OCI-LY7 (cell line): ENCODE measurements at regions not wholly inside any gene's neighbourhood (a gene's known extent, or its start where the extent isn't known, plus 50 kb on each side); places are given as distances from the start of the nearest gene placed in this dataset.

ENCODE experiments used
- BruUV-seq: library from RNA; stranded (reverse); fragments of 400-500 nt; replicated peaks from 2 replicates; lab custom pipeline; 2021; lab: Mats Ljungman, UMichigan
- CTCF ChIA-PET: fragments of 300-600 bp; sonication (Branson Sonifier 250); formaldehyde crosslinking; loops from one replicate; lab custom pipeline; 2022; ENCODE audit warnings: antibody characterized with exemption; ENCODE audit not compliant: unreplicated experiment; lab: Charles Lee
- POLR2A ChIA-PET: fragments of 300-600 bp; sonication (Branson Sonifier 250); formaldehyde crosslinking; loops from one replicate; lab custom pipeline; 2022; ENCODE audit warnings: antibody characterized with exemption; lab: Charles Lee
- DNase-seq: peaks from one replicate; pipeline ENCODE4 v3.0.0-alpha.2; 2015; ENCODE audit warnings: low spot score
- H2AFZ ChIP-seq: fragments of 200-600 bp; sonication (generic), shearing (Covaris generic); 2 replicates; pipeline ENCODE4 v1.6.1; 2014; ENCODE audit warnings: mild to moderate bottlenecking, antibody characterized with exemption, low read length, moderate library complexity
- H3K27ac ChIP-seq: fragments of 200-600 bp; sonication (generic); 2 replicates; pipeline ENCODE4 v1.5.1; 2014; ENCODE audit warnings: mixed run types, low read depth, mild to moderate bottlenecking, moderate library complexity, low read length, inconsistent platforms; ENCODE audit not compliant: poor library complexity, severe bottlenecking
- H3K36me3 ChIP-seq: fragments of 200-600 bp; sonication (generic); 2 replicates; pipeline ENCODE4 v1.6.1; 2014; ENCODE audit warnings: mild to moderate bottlenecking, antibody characterized with exemption, low read length, moderate library complexity, mixed read lengths; ENCODE audit not compliant: insufficient read depth
- H3K4me1 ChIP-seq: fragments of 200-600 bp; sonication (generic); 2 replicates; pipeline ENCODE4 v1.5.1; 2014; ENCODE audit warnings: mild to moderate bottlenecking, low read length; ENCODE audit not compliant: insufficient read depth, poor library complexity, severe bottlenecking
- H3K4me2 ChIP-seq: fragments of 200-600 bp; sonication (generic); 2 replicates; pipeline ENCODE4 v1.6.1; 2014; ENCODE audit warnings: mild to moderate bottlenecking, low read length
- H3K4me3 ChIP-seq: fragments of 200-600 bp; sonication (generic); 2 replicates; pipeline ENCODE4 v1.5.1; 2014; ENCODE audit warnings: mild to moderate bottlenecking, low read depth, low read length; ENCODE audit not compliant: poor library complexity, severe bottlenecking
- H3K79me2 ChIP-seq: fragments of 200-600 bp; sonication (generic); 2 replicates; pipeline ENCODE4 v1.6.1; 2016; ENCODE audit warnings: low read depth, mild to moderate bottlenecking, low read length, moderate library complexity, mixed read lengths; ENCODE audit not compliant: insufficient read depth
- H3K9me2 ChIP-seq: fragments of 200-600 bp; sonication (generic); 2 replicates; pipeline ENCODE4 v1.6.1; 2016; ENCODE audit warnings: mild to moderate bottlenecking, low read length, mixed read lengths; ENCODE audit not compliant: insufficient read depth
- H3K9me3 ChIP-seq: fragments of 200-600 bp; sonication (generic); 2 replicates; pipeline ENCODE4 v1.6.1; 2014; ENCODE audit warnings: mild to moderate bottlenecking, mixed run types, low read length, mixed read lengths
- H4K20me1 ChIP-seq: fragments of 200-600 bp; sonication (generic); 2 replicates; pipeline ENCODE4 v1.6.1; 2014; ENCODE audit warnings: mild to moderate bottlenecking, antibody characterized with exemption, low read length, moderate library complexity, mixed read lengths; ENCODE audit not compliant: insufficient read depth
- EZH2phosphoT487 ChIP-seq: fragments of 200-600 bp; sonication (generic); IDR thresholded peaks from 2 replicates; pipeline ENCODE4 v1.6.1; 2018; ENCODE audit warnings: low read depth, borderline replicate concordance, mild to moderate bottlenecking, mixed run types, antibody characterized with exemption, low read length, moderate library complexity, mixed read lengths
- intact Hi-C: fragments of 100-400 bp; cut with micrococcal nuclease; formaldehyde crosslinking; loops from one replicate; pipeline ENCODE4 v1.10.0; 2022; ENCODE audit not compliant: unreplicated experiment
- TF ChIP-seq, protein P1 (sequence below): fragments of 200-600 bp; sonication (generic); conservative IDR thresholded peaks from 2 replicates; pipeline ENCODE4 v1.5.1; 2014; ENCODE audit warnings: mild to moderate bottlenecking, antibody characterized with exemption, low read length, moderate library complexity, mixed read lengths

DNA sequence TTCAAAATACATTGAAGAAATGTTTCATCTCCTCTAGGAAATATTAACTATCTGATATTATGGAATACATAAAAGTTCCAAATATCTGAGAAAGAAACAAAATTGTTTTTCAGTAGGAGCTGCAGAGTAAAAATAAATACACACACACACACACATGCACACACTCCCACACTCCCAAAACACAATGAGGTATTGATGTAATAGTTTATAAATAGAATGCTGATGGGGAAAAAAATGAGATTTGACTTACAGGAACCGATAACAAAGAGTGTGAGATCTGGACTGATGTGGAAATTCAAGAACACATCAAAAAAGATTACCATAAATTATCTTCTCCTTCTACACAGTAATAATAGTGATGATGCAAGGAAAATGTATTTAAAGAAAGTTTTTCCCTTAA lies 438.0 kb upstream of the CELF2 start:
- H3K4me2 ChIP-seq = no peak overlapping the region
- H3K36me3 ChIP-seq = no peaks in the 10 kb centered on the region
- H3K9me2 ChIP-seq = no peaks in the 10 kb centered on the region
- no peaks in the 10 kb centered on the region for H3K4me1 ChIP-seq
- intact Hi-C loops = no loop called here
- no peak overlapping the region for H2AFZ ChIP-seq
- ChIA-PET CTCF (no interaction called here), POLR2A (no interaction called here)
- no peak for TF ChIP-seq EZH2phosphoT487
- TF ChIP-seq, protein P1, sequence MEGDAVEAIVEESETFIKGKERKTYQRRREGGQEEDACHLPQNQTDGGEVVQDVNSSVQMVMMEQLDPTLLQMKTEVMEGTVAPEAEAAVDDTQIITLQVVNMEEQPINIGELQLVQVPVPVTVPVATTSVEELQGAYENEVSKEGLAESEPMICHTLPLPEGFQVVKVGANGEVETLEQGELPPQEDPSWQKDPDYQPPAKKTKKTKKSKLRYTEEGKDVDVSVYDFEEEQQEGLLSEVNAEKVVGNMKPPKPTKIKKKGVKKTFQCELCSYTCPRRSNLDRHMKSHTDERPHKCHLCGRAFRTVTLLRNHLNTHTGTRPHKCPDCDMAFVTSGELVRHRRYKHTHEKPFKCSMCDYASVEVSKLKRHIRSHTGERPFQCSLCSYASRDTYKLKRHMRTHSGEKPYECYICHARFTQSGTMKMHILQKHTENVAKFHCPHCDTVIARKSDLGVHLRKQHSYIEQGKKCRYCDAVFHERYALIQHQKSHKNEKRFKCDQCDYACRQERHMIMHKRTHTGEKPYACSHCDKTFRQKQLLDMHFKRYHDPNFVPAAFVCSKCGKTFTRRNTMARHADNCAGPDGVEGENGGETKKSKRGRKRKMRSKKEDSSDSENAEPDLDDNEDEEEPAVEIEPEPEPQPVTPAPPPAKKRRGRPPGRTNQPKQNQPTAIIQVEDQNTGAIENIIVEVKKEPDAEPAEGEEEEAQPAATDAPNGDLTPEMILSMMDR = no peak
- no peaks in the 10 kb centered on the region for H4K20me1 ChIP-seq
- H3K27ac ChIP-seq = no peak overlapping the region
- H3K9me3 ChIP-seq = no peaks in the 10 kb centered on the region
- H3K79me2 ChIP-seq = no peaks in the 10 kb centered on the region
- no TSS peak for BruUV-seq
- DNase-seq = no peak
- H3K4me3 ChIP-seq = no peak overlapping the region

DNA sequence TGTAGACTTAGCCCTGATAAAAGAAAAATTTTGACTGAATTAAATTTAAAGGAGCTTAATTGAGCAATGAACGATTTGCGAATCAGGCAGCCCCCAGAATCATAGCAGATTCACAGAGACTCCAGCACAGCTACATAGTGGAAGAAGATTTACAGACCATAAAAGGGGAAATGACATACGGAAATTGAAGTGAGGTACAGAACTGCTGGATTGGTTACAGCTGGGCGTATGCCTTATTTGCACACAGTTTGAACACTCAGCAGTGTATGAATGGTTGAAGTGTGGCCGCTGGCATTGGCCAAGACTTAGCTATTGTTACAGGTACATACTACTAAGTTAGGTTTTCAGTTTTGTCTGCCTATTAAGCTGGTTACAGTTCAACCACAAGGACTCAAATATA lies 433.5 kb upstream of the CELF2 start:
- Histone ChIP-seq H3K79me2 (no peaks in the 10 kb centered on the region), H3K27ac (no peak overlapping the region), H3K4me1 (no peaks in the 10 kb centered on the region), H3K36me3 (no peaks in the 10 kb centered on the region), H4K20me1 (no peaks in the 10 kb centered on the region), H3K4me3 (no peak overlapping the region), H3K9me2 (no peaks in the 10 kb centered on the region), H3K9me3 (no peaks in the 10 kb centered on the region), H3K4me2 (no peak overlapping the region), H2AFZ (no peak overlapping the region)
- intact Hi-C loops = no loop called here
- TF ChIP-seq, protein P1 = no peak
- CTCF ChIA-PET = no interaction called here
- BruUV-seq = no TSS peak
- POLR2A ChIA-PET = no interaction called here
- no peak for DNase-seq

DNA sequence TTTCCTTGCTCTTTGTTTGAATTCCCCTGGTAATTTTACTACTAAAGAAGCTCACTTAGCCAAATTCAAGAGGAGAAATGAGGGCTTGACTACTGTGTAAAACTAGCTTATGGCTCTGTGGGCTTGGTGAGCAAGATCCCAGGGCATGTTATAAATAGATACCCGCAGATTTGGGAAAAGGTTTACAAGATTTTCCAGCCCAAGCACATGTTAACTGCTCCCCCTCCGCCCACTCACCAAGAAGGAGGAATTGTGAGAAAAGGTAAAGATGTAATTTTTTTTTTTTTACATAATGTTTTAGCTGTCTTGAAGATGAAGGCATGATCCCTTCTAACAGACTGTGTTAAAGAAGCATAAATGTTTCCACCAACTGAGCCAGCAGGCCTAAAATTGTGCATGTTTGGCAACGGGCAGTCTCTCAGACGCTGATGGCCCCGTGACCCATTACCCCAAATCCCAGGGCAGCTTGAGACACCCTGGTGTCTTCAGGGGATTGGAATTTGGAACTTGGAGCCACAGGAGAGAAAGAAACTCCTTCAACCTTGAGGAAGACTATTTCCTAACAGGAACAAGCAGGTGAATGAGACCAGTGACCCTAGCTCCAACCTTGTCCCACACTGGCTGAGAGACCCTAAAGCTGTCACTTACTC lies 429.8 kb upstream of the CELF2 start:
- Histone ChIP-seq H3K4me1 (no peaks in the 10 kb centered on the region), H3K4me2 (no peak overlapping the region), H3K79me2 (no peaks in the 10 kb centered on the region), H3K9me3 (no peaks in the 10 kb centered on the region), H3K9me2 (no peaks in the 10 kb centered on the region), H3K27ac (no peak overlapping the region), H4K20me1 (no peaks in the 10 kb centered on the region), H3K36me3 (no peaks in the 10 kb centered on the region), H2AFZ (no peak overlapping the region), H3K4me3 (no peak overlapping the region)
- no peak for DNase-seq
- intact Hi-C loops = no loop called here
- no TSS peak for BruUV-seq
- TF ChIP-seq EZH2phosphoT487 = no peak
- TF ChIP-seq, protein P1 = no peak
- CTCF ChIA-PET = no interaction called here
- POLR2A ChIA-PET = interaction anchor here (0.6 to 0.7 kb wide), 2 partner anchors 32 to 69 kb away, joined by 4 to 5 read pairs; no protein-coding TSS in a partner anchor
